Gastroesophageal sphincter (tissue), 3 donors: ENCODE measurements at regions not wholly inside any gene's neighbourhood (a gene's known extent, or its start where the extent isn't known, plus 50 kb on each side); places are given as distances from the start of the nearest gene placed in this dataset.

Experiments
- EP300 ChIP-seq: sonication (generic); formaldehyde crosslinking; IDR thresholded peaks from one replicate; pipeline ENCODE4 v1.6.1; 2017; ENCODE audit warnings: antibody characterized with exemption, mild to moderate bottlenecking
- TF ChIP-seq, protein P1 (sequence below), 4 experiments: fragments of 200-600 bp in 2 of 4; fragments of 450-650 bp in 2 of 4; sonication (generic) in 1 of 4; IDR thresholded peaks; one replicate each; pipeline ENCODE4 v1.5.1; 2017 to 2019; ENCODE audit warnings: antibody characterized with exemption in 4 of 4, mild to moderate bottlenecking in 2 of 4, moderate library complexity in 2 of 4

DNA sequence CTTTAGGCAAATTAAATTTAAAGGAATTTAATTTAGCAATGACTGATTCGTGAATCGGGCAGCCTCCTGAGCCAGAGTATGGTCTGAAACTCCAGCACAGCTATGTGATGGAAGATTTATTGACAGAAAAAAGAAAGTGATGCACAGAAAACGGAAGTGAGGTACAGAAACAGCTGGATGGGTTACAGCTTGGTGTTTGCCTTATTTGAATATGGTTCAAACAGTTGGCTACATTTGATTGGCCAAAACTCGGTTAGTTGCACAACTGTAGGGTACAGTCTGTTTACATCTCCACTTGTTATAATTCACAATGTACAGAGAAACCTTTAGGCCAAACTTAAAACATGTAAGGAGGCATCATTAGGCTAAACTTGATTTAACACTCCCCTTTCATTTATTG lies 1716.1 kb upstream of the C9orf72 start:
- TF ChIP-seq, protein P1, sequence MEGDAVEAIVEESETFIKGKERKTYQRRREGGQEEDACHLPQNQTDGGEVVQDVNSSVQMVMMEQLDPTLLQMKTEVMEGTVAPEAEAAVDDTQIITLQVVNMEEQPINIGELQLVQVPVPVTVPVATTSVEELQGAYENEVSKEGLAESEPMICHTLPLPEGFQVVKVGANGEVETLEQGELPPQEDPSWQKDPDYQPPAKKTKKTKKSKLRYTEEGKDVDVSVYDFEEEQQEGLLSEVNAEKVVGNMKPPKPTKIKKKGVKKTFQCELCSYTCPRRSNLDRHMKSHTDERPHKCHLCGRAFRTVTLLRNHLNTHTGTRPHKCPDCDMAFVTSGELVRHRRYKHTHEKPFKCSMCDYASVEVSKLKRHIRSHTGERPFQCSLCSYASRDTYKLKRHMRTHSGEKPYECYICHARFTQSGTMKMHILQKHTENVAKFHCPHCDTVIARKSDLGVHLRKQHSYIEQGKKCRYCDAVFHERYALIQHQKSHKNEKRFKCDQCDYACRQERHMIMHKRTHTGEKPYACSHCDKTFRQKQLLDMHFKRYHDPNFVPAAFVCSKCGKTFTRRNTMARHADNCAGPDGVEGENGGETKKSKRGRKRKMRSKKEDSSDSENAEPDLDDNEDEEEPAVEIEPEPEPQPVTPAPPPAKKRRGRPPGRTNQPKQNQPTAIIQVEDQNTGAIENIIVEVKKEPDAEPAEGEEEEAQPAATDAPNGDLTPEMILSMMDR (IDR thresholded peaks at IDR 0.05), result no peak
- TF ChIP-seq EP300, result no peak
